Astrocyte of the spinal cord (primary cell): ENCODE measurements at regions not wholly inside any gene's neighbourhood (a gene's known extent, or its start where the extent isn't known, plus 50 kb on each side); places are given as distances from the start of the nearest gene placed in this dataset.

Experiments
- DNase-seq: peaks from one replicate; pipeline ENCODE4 v3.0.0; 2011; ENCODE audit warnings: low read depth, low spot score
- H3K4me3 ChIP-seq: 2 replicates; pipeline ENCODE4 v1.5.1; 2011; ENCODE audit warnings: low read depth, mild to moderate bottlenecking, low read length, moderate library complexity
- in situ Hi-C: cut with HindIII; loops from 2 replicates; pipeline ENCODE4 v1.10.0; 2017; ENCODE audit warnings: low sequenced_read_pairs
- TF ChIP-seq, protein P1 (sequence below): IDR thresholded peaks from 2 replicates; pipeline ENCODE4 v1.5.1; 2012; ENCODE audit warnings: low read depth, mild to moderate bottlenecking, low read length, inconsistent platforms

DNA sequence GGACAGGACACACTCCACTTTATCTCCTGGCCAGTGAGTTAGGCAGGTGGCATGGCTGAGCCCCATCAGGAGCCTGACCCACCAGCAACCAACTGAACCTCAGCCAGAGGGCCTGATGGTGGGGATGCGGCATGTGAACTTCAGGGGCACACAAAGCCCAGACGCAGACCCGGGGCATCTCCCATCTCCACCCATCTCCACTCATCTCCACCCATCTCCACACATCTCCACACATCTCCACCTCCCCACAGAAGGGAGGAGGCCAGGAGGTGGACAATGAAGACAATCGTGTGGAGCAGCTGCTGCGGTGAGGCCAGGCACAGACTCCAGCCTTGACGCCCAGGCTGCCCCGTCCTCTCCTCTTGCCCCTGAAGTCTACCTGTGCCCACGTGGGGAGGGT is 340.8 kb downstream of the CTTN start:
- TF ChIP-seq, protein P1, sequence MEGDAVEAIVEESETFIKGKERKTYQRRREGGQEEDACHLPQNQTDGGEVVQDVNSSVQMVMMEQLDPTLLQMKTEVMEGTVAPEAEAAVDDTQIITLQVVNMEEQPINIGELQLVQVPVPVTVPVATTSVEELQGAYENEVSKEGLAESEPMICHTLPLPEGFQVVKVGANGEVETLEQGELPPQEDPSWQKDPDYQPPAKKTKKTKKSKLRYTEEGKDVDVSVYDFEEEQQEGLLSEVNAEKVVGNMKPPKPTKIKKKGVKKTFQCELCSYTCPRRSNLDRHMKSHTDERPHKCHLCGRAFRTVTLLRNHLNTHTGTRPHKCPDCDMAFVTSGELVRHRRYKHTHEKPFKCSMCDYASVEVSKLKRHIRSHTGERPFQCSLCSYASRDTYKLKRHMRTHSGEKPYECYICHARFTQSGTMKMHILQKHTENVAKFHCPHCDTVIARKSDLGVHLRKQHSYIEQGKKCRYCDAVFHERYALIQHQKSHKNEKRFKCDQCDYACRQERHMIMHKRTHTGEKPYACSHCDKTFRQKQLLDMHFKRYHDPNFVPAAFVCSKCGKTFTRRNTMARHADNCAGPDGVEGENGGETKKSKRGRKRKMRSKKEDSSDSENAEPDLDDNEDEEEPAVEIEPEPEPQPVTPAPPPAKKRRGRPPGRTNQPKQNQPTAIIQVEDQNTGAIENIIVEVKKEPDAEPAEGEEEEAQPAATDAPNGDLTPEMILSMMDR = no peak
- in situ Hi-C loops = no loop called here
- no peak for DNase-seq

DNA sequence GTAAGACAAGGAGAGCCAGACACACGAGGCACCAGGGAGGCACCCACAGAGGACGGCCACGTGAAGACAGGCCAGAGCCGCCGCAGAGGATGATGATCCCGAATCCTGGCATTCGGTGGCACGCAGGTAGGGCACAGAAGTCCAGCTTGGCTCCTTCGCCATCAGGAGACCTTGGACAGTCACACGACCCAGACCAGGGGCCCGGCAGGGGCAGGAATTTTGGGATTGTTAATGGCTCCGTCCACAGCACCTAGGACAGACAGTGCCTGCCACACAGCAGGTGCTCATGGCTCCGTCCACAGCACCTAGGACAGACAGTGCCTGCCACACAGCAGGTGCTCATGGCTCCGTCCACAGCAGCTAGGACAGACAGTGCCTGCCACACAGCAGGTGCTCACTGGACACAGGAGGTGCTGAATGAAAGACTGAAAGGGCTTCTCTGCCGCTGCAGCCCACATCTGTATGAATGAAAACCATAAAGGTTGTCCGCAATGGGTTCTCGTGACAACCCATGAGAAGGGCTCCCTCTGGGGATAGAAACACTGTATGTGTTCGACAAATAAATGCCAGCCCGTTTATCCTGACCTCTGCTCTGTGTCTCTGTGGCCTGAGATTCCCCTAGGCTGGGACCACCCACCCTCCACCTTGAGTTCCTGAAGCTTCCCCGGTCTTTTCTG is 341.6 kb downstream of the CTTN start:
- TF ChIP-seq, protein P1 = no peak
- in situ Hi-C loops = no loop called here
- DNase-seq = no peak
- no peak overlapping the region for H3K4me3 ChIP-seq

More for the DNA sequence above, 340.8 kb downstream of the CTTN start:
- no peak overlapping the region for H3K4me3 ChIP-seq

DNA sequence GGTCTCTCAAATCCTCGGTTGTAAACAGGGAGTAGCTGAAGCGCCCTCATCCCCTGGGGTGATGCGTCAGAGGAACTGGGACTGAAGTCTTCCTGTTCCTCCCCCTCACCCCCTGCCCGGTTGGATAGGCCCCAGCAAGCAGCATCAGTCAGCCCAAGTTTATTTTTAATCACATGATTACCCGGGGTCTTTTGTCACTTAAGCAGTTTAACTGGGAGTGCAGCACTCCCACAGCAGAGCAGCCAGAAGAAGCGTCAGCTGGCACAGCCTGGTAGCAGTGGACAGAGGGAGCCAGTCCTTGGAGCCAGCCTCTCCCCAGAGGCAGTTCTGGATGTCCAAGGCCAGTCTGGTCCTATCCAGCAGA is 342.1 kb downstream of the CTTN start:
- H3K4me3 ChIP-seq = no peak overlapping the region

DNA sequence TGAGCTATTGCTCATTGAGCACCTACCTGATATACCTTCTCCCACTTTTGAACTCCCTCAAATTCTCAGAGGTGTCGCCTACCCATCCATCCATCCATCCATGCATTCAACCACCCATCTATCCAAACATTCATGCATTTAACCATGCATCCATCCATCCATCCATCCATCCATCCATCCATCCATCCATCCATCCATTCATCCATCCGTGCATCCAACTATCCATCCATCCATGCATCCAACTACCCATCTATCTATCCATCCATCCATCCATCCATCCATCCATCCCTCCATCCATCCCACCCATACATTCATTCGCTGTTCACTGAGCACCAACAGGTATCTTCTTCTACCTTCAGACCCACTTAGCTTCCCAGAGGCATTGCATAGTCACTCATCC is 342.8 kb downstream of the CTTN start:
- in situ Hi-C loops = no loop called here
- TF ChIP-seq, protein P1 = no peak
- no peak for DNase-seq
- no peak overlapping the region for H3K4me3 ChIP-seq

More for the DNA sequence above, 342.1 kb downstream of the CTTN start:
- no peak for DNase-seq
- TF ChIP-seq, protein P1 = no peak
- in situ Hi-C loops = no loop called here

DNA sequence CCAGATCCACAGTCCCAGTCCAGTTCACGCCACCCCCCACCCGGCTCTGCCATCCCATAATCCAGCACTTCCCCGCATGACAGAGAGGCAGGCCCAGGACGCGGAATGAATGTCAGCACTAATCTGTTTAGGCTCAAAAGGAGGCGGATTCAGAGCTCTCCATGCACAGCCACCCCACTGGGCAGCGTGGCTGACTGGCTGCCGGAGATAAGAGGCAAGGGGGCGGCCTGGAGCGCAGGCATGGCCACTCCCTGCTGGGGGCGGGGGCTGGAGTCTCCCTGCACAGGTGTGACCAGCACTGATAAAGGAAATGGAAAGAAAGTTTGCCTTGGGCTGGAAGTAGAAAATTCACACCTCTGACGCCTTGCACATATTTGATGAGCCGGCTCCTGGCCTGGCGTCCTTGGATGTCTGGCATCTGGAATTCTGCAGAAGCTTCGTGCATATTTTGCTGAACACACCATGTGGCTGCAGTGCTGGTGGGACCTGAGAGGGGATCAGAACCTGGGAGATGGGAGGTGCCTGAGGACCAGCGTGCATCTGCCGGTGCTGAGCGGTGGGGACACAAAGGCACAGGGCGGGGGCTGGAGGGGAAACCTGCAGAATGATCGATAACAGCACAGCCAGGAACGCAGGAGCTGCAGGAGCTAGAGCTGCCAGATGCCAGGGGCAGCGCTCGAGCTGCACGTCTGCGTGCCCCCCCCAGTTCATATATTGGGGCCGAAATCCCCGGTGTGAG is 344.4 kb downstream of the CTTN start:
- no peak for DNase-seq
- TF ChIP-seq, protein P1 = no peak
- in situ Hi-C loops = no loop called here
- no peak overlapping the region for H3K4me3 ChIP-seq

DNA sequence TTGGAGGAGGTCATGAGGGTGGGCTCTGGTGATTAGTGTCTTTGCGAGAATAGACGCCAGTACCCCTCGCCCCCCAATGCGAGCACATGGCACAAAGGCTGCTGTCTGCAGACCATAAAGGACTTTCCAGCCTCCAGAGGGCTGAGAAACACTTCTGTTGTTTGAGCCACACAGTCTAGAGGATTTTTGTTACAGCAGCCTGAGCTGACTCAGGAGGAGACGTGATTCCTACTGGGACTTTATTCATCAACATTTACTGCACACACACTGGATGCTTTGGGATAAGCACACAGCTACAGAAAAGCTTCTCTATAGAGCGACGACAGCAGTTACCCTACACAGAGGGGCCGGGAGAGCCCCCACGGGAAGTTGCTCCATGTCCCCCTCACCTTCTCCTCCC is 345.0 kb downstream of the CTTN start:
- DNase-seq = no peak
- in situ Hi-C loops = no loop called here
- TF ChIP-seq, protein P1 = no peak

More for the DNA sequence above, 345.0 kb downstream of the CTTN start:
- no peak overlapping the region for H3K4me3 ChIP-seq
